GM12891 (cell line): ENCODE measurements at regions not wholly inside any gene's neighbourhood (a gene's known extent, or its start where the extent isn't known, plus 50 kb on each side); places are given as distances from the start of the nearest gene placed in this dataset.

Experiments
- POLR2A ChIP-seq: IDR thresholded peaks from 2 replicates; pipeline ENCODE4 v1.6.1; 2011; ENCODE audit warnings: low read depth, low read length, control low read depth
- POLR2AphosphoS5 ChIP-seq: IDR thresholded peaks from 2 replicates; pipeline ENCODE4 v1.6.1; 2011; ENCODE audit warnings: low read depth, low read length, control low read depth
- POU2F2 ChIP-seq: IDR thresholded peaks from 2 replicates; pipeline ENCODE4 v1.6.1; 2011; ENCODE audit warnings: low read depth, mild to moderate bottlenecking, control low read depth, low read length, moderate library complexity
- TAF1 ChIP-seq: IDR thresholded peaks from 2 replicates; pipeline ENCODE4 v1.6.1; 2011; ENCODE audit warnings: low read depth, low read length, control low read depth

GRCh38 chr21:21831036-21831435, 832.8 kb downstream of the NCAM2 start:
- no peak for TF ChIP-seq POLR2A
- no peak for TF ChIP-seq TAF1
- TF ChIP-seq POU2F2 = no peak
- no peak for TF ChIP-seq POLR2AphosphoS5
